ENCODE measurements at regions not wholly inside any gene's neighbourhood (a gene's known extent, or its start where the extent isn't known, plus 50 kb on each side); places are given as distances from the start of the nearest gene placed in this dataset.

DNA sequence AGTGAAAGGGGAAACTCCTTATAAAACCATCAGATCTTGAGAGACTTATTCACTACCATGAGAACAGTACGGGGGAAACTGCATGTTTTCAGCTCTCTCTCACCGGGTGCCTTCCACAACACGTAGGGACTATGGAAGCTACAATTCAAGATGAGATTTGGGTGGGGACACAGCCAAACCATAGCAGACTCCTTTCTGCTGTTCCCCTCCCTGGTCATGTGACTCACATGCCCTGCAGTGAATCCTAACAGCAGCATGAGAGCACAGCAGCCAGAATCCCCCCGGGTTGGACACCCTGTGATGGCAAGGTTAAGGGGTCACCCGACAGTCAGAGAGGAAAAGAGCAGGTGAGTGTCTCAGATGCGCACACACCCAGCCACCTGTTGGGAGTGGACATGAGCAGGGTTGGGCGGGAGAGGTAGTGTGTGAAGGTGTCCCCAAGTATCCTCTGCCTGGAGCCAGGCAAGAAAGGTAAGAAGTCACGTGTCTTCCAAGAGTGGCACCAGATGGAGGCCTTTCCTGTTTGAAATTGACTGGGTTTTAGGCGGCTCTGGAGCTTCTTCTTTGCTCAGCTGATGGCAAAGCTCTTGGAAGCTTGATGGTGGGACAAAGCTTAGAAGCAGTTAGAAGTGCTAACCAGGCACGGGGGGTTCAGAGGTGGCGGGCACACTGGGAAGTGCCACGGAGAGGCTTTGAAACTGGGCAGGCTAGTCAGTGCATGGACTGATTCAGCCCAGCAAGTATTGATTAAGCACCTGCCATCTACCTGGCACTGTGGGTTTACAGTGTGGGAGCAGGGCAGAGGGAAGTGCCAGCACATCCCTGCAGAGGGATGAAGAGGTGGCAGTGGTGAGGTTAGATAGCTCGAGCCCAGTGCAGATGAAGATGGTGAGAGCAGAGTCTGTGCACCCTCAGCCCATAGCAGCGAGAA lies 68.7 kb downstream of the RHOB start:
- no peak for DNase-seq (ENCODE audit: extremely low spot score)
- TF ChIP-seq, protein P1, sequence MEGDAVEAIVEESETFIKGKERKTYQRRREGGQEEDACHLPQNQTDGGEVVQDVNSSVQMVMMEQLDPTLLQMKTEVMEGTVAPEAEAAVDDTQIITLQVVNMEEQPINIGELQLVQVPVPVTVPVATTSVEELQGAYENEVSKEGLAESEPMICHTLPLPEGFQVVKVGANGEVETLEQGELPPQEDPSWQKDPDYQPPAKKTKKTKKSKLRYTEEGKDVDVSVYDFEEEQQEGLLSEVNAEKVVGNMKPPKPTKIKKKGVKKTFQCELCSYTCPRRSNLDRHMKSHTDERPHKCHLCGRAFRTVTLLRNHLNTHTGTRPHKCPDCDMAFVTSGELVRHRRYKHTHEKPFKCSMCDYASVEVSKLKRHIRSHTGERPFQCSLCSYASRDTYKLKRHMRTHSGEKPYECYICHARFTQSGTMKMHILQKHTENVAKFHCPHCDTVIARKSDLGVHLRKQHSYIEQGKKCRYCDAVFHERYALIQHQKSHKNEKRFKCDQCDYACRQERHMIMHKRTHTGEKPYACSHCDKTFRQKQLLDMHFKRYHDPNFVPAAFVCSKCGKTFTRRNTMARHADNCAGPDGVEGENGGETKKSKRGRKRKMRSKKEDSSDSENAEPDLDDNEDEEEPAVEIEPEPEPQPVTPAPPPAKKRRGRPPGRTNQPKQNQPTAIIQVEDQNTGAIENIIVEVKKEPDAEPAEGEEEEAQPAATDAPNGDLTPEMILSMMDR (IDR thresholded peaks at IDR 0.05; ENCODE audit: control extremely low read depth, extremely low read depth, low read depth, missing control alignments), result no peak
- POLR2A ChIA-PET, result no interaction called here
- CTCF ChIA-PET, result interaction anchor here (1.7 kb wide), 1 partner anchor 8 kb away, joined by 6 read pairs; no protein-coding TSS in a partner anchor

DNA sequence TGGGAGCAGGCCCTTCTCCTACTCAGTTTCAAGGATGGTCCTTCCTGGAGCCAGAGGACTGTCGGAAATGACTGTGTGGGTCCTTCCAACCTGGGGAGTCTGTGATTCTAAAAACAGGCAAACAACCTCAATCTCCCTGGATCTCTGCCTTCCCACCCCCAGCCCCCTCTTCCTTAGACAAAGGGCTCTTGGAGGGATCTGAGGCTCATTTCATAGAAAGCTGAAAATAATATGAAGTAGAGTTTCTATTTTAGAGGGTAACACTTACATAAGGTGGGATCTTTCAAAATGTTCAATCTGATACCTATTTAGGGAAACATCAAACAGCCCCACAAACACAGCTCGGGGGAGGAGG lies 69.4 kb downstream of the RHOB start:
- no peak for DNase-seq (ENCODE audit: extremely low spot score)
- TF ChIP-seq, protein P1 (IDR thresholded peaks at IDR 0.05; ENCODE audit: control extremely low read depth, extremely low read depth, low read depth, missing control alignments), result no peak
- CTCF ChIA-PET, result interaction anchor here (0.7 to 1.7 kb wide), 3 partner anchors 9 to 131 kb away, joined by 3 to 6 read pairs (median 4); no protein-coding TSS in a partner anchor
- POLR2A ChIA-PET, result no interaction called here

DNA sequence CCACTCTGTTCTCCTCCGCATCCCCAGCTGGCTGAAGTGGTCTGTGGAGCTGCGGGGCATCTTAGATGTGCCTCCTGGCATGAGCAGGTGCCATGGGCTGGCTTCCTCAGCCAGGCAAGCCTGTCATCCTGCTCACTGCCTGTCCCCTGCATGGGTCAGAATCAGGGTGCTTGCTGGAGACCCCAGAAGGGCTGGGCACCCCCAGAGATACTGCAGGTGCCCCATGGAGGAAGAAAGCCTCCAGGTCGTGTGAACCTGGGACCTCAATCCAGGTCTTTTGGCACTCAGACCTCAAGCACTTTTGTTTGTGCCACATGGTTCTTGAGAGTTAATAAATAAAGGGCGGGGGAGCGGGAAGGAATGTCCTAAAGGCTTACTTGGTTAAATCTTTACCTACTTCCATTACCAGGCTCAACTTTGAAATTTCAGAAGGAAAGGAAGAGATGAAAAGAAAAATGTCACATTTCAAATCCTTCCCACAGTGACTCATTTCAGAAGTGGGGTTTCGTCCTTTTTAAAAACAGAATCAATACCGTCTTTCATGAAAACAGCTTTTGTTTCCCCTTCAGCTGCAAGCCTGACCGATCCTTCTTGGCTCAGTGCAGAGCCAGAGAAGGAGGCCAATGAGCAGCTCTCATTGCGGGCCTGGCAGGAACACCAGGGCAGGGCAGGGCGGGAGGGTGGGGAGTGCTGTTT lies 69.9 kb downstream of the RHOB start:
- DNase-seq (ENCODE audit: extremely low spot score), result peak; percentile 71
- POLR2A ChIA-PET, result interaction anchor here (1.0 to 1.6 kb wide), 2 partner anchors 64 to 70 kb away, joined by 3 to 13 read pairs; partner anchors contain the start of gene RHOB
- CTCF ChIA-PET, result interaction anchor here (0.7 to 1.7 kb wide), 3 partner anchors 9 to 131 kb away, joined by 3 to 6 read pairs (median 4); no protein-coding TSS in a partner anchor
- TF ChIP-seq, protein P1 (IDR thresholded peaks at IDR 0.05; ENCODE audit: control extremely low read depth, extremely low read depth, low read depth, missing control alignments), result no peak

DNA sequence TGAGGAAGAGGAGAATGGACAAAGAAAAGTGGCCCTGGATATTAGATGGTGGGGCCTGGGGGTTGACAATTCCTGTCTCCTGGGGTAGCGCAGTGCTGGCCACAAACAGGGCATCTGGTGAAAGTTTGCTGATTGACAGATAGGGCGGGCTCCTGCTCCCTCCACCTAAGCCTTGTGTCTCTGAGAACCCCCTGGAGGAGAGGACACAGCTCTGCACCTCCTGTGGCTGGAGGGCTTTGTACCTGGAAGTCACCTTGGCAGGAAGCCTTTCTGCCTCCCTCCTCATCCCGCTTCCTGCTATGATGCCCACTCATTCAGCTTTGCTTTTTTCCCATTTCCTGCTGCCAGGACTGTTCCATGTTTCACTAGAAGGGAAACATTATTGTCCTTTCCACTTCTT lies 72.4 kb downstream of the RHOB start:
- no peak for DNase-seq (ENCODE audit: extremely low spot score)
- CTCF ChIA-PET, result interaction anchor here (0.6 kb wide), 1 partner anchor 122 kb away, joined by 3 read pairs; no protein-coding TSS in a partner anchor
- TF ChIP-seq, protein P1 (IDR thresholded peaks at IDR 0.05; ENCODE audit: control extremely low read depth, extremely low read depth, low read depth, missing control alignments), result no peak
- POLR2A ChIA-PET, result no interaction called here

DNA sequence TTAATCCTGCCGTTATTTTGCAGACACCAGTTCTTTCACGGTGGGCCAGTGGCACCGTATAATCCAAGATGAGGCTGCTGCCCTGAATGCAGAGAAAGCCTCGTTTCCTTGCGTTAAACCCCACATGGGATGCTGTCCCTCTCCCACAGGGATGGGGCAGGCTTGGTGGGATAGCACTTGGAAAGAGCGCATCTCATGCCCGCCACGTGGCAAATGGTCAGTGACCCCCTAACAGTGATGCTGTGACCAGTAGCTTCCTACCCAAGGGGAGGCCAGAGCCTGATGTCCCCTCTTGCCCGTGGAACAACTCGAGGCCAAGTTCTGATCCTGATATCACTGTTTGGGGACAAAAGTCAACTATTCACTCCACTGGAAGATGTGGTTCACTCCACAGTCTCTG lies 73.3 kb downstream of the RHOB start:
- CTCF ChIA-PET, result no interaction called here
- DNase-seq (ENCODE audit: extremely low spot score), result no peak
- TF ChIP-seq, protein P1 (IDR thresholded peaks at IDR 0.05; ENCODE audit: control extremely low read depth, extremely low read depth, low read depth, missing control alignments), result no peak
- POLR2A ChIA-PET, result no interaction called here

DNA sequence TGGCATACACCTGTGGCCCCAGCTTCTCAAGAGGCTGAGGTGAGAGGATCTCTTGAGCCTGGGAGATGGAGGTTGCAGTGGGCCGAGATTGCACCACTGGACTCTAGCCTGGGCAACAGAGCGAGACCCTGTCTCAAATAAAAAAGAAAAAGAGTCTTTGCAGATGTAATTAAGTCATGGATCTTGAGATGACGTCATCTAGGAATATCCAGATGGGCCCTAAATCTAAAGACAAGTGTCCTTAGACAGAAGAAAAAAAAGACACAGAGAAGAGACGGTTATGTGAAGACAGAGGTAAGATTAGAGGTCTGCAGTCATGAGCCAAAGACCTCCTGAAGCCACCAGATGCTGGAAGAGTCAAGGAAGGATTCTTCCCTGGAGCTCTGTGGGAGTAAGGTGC lies 74.3 kb downstream of the RHOB start:
- POLR2A ChIA-PET, result interaction anchor here (5.9 kb wide), 1 partner anchor 73 kb away, joined by 56 read pairs; the partner anchor contains the start of gene RHOB
- TF ChIP-seq, protein P1 (IDR thresholded peaks at IDR 0.05; ENCODE audit: control extremely low read depth, extremely low read depth, low read depth, missing control alignments), result no peak
- DNase-seq (ENCODE audit: extremely low spot score), result no peak
- CTCF ChIA-PET, result interaction anchor here (1.8 kb wide), 1 partner anchor 110 kb away, joined by 4 read pairs; no protein-coding TSS in a partner anchor
